ENCODE measurements at regions not wholly inside any gene's neighbourhood (a gene's known extent, or its start where the extent isn't known, plus 50 kb on each side); places are given as distances from the start of the nearest gene placed in this dataset.

- DNase-seq (ENCODE audit: low read depth in 2 of 2), result no peak
Observed at GRCh38 chr5:173689737-173690360, 73.4 kb upstream of the BOD1 start.

GRCh38 chr5:173691931-173692330 lies 75.5 kb upstream of the BOD1 start:
- no peak for DNase-seq (ENCODE audit: low read depth in 2 of 2)

- DNase-seq (ENCODE audit: low read depth in 2 of 2), result no peak
Observed at GRCh38 chr5:173693670-173694069, 77.2 kb upstream of the BOD1 start.

- no peak for DNase-seq (ENCODE audit: low read depth in 2 of 2)
Observed at GRCh38 chr5:173696216-173696615, 79.8 kb upstream of the BOD1 start.

GRCh38 chr5:173697931-173698579 lies 81.6 kb upstream of the BOD1 start:
- no peak for DNase-seq (ENCODE audit: low read depth in 2 of 2)

GRCh38 chr5:173699966-173700365 lies 83.5 kb upstream of the BOD1 start:
- DNase-seq (ENCODE audit: low read depth in 2 of 2), result no peak

- DNase-seq (ENCODE audit: low read depth in 2 of 2), result no peak
Observed at GRCh38 chr5:173703466-173703865, 87.0 kb upstream of the BOD1 start.

GRCh38 chr5:173704615-173705511 lies 88.4 kb upstream of the BOD1 start:
- DNase-seq (ENCODE audit: low read depth in 2 of 2), result no peak

GRCh38 chr5:173705512-173706044 lies 89.1 kb upstream of the BOD1 start:
- DNase-seq (ENCODE audit: low read depth in 2 of 2), result no peak

- DNase-seq (ENCODE audit: low read depth in 2 of 2), result no peak
Observed at GRCh38 chr5:173706700-173707099, 90.2 kb upstream of the BOD1 start.

- DNase-seq (ENCODE audit: low read depth in 2 of 2), result no peak
Observed at GRCh38 chr5:173707392-173707791, 90.9 kb upstream of the BOD1 start.

GRCh38 chr5:173709145-173709544 lies 92.7 kb upstream of the BOD1 start:
- no peak for DNase-seq (ENCODE audit: low read depth in 2 of 2)

GRCh38 chr5:173709761-173710160 lies 93.3 kb upstream of the BOD1 start:
- no peak for DNase-seq (ENCODE audit: low read depth in 2 of 2)

- DNase-seq (ENCODE audit: low read depth in 2 of 2), result no peak
Observed at GRCh38 chr5:173710528-173710927, 94.1 kb upstream of the BOD1 start.

GRCh38 chr5:173711466-173711865 lies 95.0 kb upstream of the BOD1 start:
- DNase-seq (ENCODE audit: low read depth in 2 of 2), result no peak

GRCh38 chr5:173712609-173713175 lies 96.2 kb upstream of the BOD1 start:
- DNase-seq (ENCODE audit: low read depth in 2 of 2), result no peak

- no peak for DNase-seq (ENCODE audit: low read depth in 2 of 2)
Observed at GRCh38 chr5:173714551-173715428, 98.3 kb upstream of the BOD1 start.

- no peak for DNase-seq (ENCODE audit: low read depth in 2 of 2)
Observed at GRCh38 chr5:173715607-173716006, 99.2 kb upstream of the BOD1 start.

GRCh38 chr5:173716058-173716682 lies 99.7 kb upstream of the BOD1 start:
- DNase-seq (ENCODE audit: low read depth in 2 of 2), result no peak

GRCh38 chr5:173717959-173718358 lies 101.5 kb upstream of the BOD1 start:
- DNase-seq (ENCODE audit: low read depth in 2 of 2), result no peak

- no peak for DNase-seq (ENCODE audit: low read depth in 2 of 2)
Observed at GRCh38 chr5:173718469-173718868, 102.0 kb upstream of the BOD1 start.

Measured in stimulated activated CD4-positive, alpha-beta T cell treated with anti-CD3 and anti-CD28 coated beads, Interleukin-1b, Interleukin-23, amount 100 ng/mL, for 4 hours (primary cell).